ENCODE measurements at regions not wholly inside any gene's neighbourhood (a gene's known extent, or its start where the extent isn't known, plus 50 kb on each side); places are given as distances from the start of the nearest gene placed in this dataset.
"Not testable (repeated sequence)": the region's sequence is repeated elsewhere in the genome, so short reads cannot be mapped to it uniquely, and the experiment has no call there.

DNA sequence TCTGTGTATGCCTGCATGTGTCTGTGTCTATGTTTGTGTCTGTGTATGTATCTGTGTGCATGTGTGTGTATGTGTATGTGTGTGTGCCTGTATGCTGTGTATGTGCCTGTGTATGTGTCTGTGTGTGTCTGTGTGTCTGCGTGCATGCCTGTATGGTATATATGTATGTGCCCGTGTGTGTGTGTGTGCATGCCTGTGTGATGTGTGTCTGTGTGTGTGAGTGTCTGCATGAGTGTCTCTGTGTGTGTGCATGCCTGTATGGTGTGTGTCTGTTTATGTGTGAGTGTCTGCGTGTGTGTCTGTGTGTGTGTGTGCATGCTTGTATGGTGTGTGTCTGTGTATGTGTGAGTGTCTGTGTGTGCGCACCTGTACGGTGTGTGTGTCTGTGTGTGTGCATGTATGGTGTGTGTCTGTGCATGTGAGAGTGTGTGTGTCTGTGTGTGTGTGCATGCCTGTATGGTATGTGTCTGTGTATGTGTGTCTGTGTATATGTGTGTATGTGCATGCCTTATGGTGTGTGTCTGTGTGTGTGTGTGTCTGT is 137.1 kb upstream of the IRX2 start:
- no peak for FAIRE-seq

DNA sequence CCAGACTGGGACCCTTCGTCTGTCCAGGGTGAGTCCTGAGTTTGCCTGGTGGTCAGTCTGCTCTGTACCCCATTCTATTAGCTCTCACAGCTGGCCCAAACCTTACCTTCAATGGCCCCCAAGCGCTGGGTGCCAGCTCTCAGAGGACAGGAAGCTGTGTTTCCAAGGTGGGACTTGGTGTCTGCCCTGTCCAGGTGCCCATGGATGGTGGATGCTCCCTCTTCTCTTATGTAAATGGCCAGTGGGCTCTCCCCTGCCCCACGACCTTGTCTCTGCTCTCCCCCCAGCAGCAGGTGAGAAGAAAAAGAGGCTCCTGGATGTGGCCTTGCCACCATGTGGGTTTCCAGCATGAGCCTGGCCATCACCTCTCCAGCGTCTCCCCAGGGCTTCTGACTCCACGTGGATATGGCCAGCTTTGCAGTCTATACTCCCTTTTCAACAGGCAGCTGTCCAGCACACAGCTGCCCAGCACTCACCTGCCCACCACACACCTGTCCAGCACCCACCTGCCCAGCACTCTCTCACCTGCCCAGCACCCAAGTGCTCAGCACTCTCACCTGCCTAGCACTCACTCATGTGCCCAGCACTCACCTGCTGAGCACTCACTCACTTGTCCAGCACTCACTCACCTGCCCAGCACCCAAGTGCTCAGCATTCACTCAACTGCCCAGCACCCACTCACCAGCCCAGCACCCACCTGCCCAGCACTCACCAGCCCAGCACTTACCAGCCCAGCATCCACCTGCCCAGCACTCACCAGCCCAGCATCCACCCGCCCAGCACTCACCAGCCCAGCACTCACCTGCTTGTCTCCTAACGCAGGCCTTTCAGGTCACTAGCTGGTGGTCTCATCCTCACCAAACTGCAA is 136.2 kb upstream of the IRX2 start:
- no peak for FAIRE-seq

DNA sequence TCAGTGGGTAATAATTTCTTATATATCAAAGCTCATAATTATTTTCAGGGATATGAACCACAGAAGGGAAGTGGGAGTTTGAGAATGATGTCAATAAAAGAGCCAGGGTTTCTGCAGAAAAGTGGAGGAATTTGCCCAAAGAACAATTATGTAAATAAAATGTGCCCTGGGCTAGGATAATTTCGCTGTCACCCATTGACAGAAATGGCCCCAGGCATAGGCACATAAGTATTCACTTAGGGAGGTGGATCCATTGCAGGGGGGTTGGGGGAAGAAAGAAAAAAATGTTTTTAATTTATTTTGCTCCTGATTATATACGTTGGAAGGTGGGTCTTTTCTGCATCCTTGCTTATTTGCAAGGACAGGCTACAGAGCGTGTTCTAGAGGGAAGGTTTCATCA is 135.1 kb upstream of the IRX2 start:
- no peak for FAIRE-seq

DNA sequence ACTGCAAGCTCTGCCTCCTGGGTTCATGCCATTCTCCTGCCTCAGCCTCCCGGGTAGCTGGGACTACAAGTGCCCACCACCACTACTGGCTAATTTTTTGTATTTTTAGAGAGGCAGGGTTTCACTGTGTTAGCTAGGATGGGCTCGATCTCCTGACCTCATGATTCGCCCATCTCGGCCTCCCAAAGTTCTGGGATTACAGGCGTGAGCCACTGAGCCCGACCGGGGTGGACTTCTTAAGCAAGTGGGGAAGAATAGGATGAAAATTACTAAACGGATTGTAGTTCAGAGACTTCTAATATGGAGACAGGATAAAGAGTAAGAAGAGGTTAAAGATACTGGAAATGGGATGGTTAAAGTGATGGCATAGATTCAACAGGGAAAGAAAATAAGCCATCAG is 132.3 kb upstream of the IRX2 start:
- no peak for FAIRE-seq

DNA sequence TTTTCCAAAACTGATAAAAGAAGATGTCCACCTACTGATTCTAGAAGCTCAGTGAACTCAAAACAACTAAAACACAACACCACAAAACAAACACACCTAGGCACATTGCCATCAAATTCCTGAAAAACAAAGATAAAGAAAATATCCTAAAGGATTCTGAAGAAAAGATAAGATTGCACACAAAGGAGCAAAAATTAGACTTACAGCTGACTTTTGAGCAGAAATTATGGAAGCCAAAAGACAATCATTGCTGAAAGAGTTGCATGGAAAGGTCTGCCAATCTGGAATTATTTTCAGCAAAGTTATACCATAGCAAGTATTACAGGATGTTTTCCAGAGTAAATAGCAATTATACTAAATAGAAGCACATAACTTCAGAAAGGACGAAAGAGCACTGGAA is 128.2 kb upstream of the IRX2 start:
- FAIRE-seq = no peak

DNA sequence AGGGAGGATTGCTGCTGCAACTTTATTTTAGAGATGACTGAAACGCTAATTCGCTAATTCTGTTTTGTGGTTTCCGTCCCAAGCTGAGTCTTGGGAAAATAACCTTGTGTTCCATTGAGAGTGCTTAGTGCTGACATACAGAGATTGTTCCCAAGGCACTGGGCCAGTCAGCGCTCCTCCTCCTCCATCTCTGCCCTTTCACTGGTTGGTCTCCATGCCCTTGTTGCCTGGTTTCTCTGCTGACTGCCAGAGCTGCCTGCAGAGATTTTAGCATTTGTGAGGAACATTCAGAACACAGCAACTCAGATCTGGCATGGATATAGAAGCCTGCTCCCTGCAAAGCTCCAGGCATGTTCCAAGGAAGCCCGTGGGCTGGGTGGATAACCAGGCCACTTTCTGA is 126.0 kb upstream of the IRX2 start:
- FAIRE-seq = no peak

DNA sequence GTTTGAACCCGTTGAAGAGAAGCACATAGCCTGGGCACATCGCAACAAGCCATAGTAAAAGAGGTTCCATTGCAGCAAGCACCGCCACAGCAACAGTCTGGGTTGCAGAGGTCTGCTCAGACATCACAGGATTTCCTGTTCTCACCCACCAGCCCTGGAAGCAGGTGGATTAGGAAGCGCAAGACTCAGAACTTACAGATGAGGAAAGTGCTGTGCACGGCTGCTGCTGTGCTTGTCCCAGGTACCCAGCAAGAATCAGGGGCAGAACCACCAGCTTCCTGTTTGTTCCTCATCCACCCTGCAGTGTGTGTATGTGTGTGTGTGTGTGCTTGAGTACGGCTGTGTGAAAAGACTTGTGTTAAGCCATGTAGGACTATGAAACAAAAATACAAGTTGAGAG is 124.7 kb upstream of the IRX2 start:
- FAIRE-seq = no peak

DNA sequence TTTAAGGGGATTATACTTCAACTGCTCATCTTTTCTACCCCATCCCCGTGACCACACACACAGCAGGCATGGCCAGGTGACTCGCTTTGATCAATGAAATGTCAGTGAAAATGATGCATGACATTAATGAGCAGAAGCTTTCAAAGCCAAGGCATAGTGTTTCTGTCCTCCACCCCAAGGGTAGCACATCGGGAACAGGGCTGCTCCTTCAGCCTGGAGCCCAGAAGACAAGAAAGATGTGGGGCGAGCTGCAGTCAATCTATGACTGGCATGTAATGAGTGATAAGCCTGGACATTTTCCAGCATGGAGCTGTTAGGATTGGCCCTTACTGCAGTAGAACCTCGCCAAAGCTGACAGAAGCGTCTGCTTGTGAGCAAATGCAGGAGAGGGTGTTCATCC is 122.6 kb upstream of the IRX2 start:
- FAIRE-seq = no peak

DNA sequence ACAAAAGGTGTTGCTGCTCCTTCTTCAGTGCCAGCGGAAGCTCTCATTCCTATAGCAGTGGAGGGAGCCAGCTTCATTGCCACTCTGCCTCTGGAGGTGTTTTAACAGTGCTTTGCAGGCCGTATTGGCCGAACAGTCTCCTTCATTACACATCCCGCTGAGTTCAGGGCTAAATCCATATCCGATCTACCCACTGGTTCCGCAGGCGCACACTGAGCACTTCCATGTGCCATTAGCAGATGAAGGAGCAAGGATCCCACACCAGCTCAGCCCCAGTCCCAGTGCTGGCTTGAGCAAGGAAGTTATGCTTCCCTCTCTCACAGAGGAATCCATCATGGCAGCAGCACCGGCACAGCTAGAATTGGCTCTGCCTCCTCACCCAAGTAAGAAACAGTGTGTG is 121.2 kb upstream of the IRX2 start:
- FAIRE-seq = no peak

DNA sequence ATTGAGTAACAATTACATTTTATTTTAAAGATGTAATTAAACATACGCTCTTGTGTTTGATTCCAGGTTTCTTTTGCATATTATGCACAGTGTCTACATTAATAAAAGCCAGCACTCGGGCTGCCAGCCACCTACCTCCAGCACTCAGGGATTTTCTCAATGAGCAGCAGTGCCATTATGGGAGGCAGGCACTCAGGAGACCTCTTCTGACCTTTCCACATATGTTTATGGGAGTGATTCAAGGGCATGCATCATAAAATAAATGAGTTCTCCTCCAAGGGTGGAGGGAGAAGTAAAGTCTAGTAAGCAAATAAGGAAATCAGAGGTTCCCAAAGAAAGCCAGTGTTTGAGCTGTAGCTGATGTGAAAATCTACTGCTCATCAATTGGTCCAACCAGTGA is 119.8 kb upstream of the IRX2 start:
- FAIRE-seq = no peak

DNA sequence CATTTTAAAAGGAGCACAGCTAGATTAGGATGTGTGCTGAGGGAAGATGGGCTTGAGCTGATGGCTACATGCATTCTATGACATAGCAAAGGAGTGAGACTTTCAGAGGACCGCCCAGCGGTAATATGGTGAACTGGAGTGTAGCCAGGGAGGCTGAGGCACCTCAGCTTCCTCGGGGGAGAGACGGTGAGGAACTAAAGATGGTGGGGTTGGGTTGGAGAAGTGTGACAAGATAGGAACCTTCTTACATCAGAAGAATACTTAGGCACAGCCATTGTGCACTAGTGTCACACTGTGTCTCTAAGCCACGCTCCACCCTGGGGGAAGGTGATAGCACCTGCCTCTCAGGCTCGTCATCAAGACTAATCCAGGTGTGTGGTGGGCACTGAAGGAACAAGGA is 118.0 kb upstream of the IRX2 start:
- no peak for FAIRE-seq

DNA sequence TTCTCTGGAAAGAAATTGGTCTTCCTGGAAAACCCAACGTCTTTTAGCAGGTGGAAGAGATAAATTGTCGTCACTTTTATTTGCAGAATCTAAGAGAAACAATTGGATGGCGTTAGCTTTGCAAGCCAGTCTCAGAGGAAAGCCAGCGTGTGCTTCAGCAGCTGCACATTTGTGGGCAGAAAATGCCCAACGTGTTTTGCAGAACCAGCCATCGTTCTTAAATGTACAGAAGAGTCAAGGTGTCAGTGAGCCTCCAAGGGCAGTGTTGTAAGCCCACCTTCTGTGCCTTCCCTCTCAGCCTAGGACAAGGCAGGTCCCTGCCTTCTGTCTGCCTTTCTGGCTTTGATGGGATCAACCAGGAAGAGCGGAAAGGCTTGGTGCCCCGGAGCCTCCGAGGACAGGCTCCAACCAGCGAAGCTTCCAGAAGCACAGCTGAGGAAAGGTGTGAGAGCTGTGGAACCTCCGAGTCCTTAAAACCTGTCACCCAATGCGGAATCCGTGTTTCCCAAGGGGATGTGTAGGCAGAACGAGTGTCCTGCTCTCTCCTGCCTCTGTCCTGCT is 116.0 kb upstream of the IRX2 start:
- FAIRE-seq = no peak

DNA sequence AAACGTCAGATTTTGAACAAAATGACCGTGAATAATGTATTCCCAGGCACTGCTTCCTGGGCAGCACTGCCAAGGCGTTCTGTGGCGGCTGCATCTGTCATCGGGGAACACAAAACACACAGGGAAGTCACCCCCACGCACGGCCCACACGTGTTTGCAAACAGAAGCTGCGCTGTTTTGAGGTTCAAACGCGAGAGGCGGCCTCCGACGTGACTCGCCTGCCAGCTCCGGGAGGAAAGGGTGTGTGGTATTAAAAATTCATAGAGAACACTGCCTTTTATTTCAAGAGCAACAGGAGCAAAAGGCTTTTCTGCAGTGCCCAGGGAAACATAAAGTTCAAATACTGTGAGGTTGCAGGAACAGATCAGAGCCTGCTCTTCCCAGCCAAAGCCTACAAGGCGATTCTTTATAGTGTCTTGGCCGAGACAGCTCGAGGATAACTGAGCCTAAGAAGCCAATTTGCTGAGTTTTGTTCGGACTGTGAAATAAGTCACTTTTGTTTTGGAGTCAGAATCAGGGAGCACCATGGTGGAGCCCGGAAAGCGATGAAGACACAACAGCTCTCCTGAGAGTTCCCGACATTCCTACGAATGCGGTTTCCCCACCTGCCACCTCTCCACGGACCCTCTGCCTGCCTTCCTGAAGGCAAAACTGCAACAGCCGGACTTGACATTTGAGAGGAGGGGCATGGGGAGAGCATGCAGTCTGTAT is 115.3 kb upstream of the IRX2 start:
- FAIRE-seq = no peak

DNA sequence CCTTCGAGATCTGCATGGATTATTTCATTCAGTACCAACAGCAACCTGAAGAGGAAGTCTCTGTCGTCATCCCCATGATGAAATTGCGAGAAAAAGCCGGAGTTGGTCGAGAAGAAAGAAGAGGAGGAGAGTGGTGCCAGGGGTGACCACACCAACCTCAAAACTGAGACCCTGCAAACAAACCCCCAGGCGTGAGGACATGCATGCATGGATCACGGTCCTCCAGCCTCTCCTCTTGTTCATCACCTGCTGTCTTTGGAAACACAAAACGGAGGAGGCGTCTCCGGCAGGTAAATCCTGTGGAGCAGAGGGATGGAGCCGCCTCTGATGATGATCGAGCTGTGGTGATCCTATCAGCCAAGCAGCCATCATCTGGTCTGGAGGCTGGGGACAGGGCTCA is 114.4 kb upstream of the IRX2 start:
- no peak for FAIRE-seq

DNA sequence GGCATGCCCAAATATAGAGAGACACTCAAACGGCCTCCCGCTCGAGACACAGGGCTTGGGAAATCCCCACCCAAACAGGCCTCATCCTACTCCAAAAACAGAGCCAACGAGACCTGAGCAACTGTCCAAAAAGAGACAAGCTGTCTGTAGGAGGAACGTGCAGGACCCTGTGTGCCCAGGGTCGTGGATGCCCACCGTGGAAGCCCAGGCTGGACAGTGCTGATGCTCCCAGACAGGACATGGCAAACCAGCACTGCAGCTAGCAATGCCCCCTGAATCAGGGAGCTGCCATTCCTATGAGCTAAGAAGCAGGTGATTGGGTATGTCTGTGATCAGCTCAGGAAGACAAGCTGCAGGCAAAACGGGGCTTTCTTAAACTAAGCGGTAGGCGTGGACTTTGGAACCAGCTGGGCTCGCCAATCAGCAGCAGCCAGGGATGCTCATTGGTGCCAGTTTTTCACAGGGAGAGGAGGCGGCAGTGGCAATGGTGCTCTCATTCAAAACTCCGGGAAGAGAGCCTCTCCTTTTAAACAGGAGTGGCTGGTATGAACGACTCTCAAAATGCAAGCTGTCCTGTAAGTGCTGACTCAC is 113.1 kb upstream of the IRX2 start:
- FAIRE-seq = no peak

DNA sequence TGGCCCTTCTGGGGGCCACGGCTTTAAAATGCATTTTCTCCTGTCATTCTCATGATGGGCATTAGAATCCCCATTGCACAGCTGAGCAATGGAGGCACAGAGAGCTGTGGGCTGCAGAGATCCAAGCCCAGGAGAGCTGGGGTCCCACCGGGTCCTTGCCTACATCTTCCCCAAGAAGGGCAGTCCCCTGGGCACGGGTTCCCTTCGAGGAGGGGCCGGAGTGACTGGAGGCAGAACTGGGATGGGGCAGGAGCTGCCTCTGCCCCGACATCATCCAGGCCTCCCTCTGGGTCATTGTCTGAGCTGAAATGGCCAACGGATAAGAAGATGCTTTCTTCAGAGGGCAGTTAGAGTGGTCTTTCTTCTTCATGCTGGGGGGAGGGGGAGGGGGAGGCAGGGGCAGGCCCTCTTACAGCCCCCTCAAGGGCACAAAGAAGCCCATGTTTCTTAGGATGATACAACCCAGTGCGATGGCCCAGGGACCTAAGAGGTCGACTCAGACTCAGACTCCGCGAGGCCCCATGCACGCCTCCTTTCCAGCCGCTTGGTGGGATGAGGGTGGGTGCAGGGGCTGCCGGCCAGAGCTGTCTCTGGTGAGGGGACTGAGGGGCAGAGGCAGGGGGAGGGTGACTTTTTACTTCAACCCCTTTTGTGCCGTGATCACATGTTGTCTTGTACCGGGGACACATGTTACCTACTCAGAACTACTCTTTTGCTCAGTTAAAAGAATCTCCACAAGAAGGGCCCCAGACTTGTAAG is 112.4 kb upstream of the IRX2 start:
- no peak for FAIRE-seq

DNA sequence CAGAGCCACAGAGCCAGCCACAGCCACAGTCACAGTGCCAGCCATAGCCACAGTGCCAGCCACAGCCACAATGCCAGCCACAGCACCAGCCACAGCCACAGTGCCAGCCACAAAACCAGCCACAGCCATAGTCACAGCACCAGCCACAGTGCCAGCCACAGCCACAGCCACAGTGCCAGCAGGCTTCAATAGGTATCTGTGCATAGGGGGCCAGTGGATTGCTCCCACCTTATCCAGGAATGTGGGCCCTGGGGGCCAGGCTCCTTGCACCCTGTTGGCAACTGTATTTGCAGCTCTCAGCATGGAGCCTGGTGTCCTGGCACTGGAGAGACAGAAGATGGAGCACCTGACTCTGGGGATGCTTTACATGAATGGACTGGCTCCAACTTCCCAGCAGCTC is 111.7 kb upstream of the IRX2 start:
- no peak for FAIRE-seq

DNA sequence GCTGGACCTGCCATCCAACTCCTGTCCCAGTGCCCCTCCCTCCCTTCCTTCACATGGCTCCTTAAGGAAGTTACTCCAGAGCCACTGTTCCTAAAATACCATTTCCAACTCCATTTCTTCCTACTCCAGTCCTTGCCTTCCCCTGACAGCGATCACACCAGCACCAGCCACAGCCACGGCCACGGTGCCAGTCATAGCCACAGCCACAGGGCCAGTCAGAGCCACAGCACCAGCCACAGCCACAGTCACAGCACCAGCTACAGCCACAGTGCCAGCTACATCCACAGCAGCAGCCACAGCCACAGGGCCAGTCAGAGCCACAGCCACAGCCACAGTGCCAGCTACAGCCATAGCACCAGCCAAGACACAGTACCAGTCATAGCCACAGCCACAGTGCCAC is 110.7 kb upstream of the IRX2 start:
- not testable (repeated sequence) for FAIRE-seq

DNA sequence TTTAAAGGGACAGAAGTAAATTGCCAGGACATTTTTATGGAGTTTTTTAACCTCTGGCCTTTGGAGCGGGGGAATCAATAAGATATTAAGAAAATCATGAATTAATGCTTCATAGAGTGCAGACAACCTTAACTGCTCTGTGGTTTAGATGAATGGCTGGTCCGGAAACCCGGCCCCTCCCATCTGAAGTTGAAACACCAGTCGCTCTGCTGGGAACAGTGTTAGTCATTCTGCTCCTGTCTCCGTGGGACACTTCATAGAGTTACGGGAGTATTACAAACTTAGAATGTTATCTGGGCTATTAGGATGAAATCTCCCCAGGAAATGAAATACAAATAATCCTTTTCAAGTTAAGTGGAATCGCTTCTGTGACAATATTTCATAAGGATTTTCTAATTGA is 110.1 kb upstream of the IRX2 start:
- no peak for FAIRE-seq

DNA sequence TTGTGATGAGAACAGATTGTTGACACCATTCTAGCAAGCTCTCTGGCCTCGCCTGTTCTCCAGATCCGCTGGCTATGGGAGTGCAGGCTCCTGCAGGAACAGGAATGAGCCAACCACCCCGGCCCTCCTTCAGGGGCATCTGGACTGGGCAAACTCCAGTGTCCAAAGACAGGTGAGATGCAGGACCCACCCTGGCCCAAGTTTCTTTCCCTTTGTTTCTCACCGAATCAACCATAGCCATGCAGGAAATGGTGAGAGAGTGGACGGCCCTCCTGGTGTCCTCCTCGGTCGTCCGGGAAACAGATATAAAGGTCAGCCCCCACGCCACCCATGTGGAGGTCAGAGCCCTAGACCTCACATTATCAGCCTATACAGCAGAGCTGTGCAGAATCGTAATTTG is 108.6 kb upstream of the IRX2 start:
- no peak for FAIRE-seq

DNA sequence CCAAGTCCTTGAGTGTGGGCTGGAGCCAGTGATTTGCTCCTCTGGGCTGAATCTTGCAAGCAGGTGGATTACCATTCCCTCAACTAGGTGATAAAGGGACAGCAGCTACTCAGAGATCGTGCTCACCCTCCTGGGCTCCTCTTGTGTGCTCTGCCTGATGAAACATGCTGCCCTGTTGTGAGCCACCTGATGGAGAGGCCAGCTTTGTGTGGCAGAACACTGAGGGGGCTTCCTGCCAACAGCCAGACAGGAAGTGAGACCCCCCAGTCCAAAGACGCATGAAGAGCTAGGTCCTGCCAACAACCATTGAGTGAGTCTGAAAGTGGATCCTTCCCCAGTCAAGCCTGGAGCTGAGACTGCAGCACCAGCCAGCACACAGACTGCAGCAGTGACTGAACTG is 106.4 kb upstream of the IRX2 start:
- no peak for FAIRE-seq

DNA sequence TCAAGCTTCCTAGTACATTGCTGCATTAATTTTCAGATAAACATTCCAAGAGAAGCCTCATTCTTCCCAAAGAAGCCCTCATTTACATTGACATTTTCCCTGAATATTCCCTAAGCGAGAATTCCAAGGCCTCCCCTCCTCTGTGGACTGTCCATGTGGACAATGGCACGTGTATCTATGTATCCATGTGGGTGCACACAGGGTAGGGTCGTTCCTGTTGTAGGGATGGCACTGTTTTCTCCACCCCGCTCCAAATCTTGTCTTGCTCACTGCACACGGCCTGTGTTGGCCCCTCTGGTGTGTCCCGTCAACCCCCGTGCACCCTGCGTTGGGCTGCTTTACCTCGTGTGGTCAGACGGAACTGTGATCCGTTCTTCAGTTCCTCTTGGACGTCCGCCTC is 104.7 kb upstream of the IRX2 start:
- FAIRE-seq = no peak

DNA sequence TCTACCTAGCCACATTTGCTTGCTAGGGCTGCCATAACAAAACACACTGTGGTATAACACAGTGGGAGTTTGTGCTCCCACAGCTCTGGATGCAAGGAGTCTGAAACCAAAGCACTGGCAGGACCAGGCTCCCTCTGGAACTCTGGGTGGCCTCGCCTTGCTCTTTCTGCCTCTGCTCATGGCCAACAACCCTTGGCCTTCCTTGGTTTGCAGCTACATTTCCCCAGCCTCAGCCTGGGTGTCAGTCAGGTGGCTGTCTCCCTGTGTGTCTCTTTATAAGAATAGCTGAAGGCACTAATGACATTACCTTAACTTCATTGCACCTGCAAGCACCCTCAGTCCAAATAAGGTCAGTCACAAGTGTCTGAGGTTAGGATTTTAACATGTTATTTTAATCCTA is 101.0 kb upstream of the IRX2 start:
- no peak for FAIRE-seq

All from endometrium (tissue), 2 donors.